Erythroblast (primary cell): ENCODE measurements at regions not wholly inside any gene's neighbourhood (a gene's known extent, or its start where the extent isn't known, plus 50 kb on each side); places are given as distances from the start of the nearest gene placed in this dataset.

ENCODE experiments used
- GATA1 ChIP-seq: IDR thresholded peaks from 2 replicates; pipeline ENCODE4 v1.6.1; 2011; ENCODE audit warnings: low read depth, mild to moderate bottlenecking, control low read depth, low read length, moderate library complexity
- POLR2A ChIP-seq: IDR thresholded peaks from 2 replicates; pipeline ENCODE4 v1.6.1; 2011; ENCODE audit warnings: mild to moderate bottlenecking, low read length

GRCh38 chr9:22528485-22528884 lies 81.9 kb downstream of the DMRTA1 start:
- TF ChIP-seq POLR2A (no peak), GATA1 (no peak)
